Ishikawa (cell line): ENCODE measurements at regions not wholly inside any gene's neighbourhood (a gene's known extent, or its start where the extent isn't known, plus 50 kb on each side); places are given as distances from the start of the nearest gene placed in this dataset.

Experiments
- CEBPB ChIP-seq: IDR thresholded peaks from 2 replicates; pipeline ENCODE4 v1.6.1; 2012
- CREB1 ChIP-seq: IDR thresholded peaks from 2 replicates; pipeline ENCODE4 v1.6.1; 2012; ENCODE audit warnings: low read depth
- EGR1 ChIP-seq: IDR thresholded peaks from 2 replicates; pipeline ENCODE4 v1.6.1; 2012
- EP300 ChIP-seq: IDR thresholded peaks from 2 replicates; pipeline ENCODE4 v1.6.1; 2012; ENCODE audit warnings: borderline replicate concordance
- FOXM1 ChIP-seq: IDR thresholded peaks from 2 replicates; pipeline ENCODE4 v1.6.1; 2012; ENCODE audit warnings: low read depth, borderline replicate concordance
- MAX ChIP-seq: IDR thresholded peaks from 2 replicates; pipeline ENCODE4 v1.6.1; 2012
- NFIC ChIP-seq: IDR thresholded peaks from 2 replicates; pipeline ENCODE4 v1.6.1; 2012
- RAD21 ChIP-seq: IDR thresholded peaks from 2 replicates; pipeline ENCODE4 v1.6.1; 2012; ENCODE audit warnings: low read depth
- REST ChIP-seq: IDR thresholded peaks from 2 replicates; pipeline ENCODE4 v1.6.1; 2012; ENCODE audit warnings: low read depth, mild to moderate bottlenecking
- TAF1 ChIP-seq: IDR thresholded peaks from 2 replicates; pipeline ENCODE4 v1.6.1; 2012; ENCODE audit warnings: low read depth, mild to moderate bottlenecking
- TCF12 ChIP-seq: IDR thresholded peaks from 2 replicates; pipeline ENCODE4 v1.6.1; 2012; ENCODE audit warnings: low read depth
- TEAD4 ChIP-seq: IDR thresholded peaks from 2 replicates; pipeline ENCODE4 v1.6.1; 2012
- USF1 ChIP-seq: IDR thresholded peaks from 2 replicates; pipeline ENCODE4 v1.6.1; 2012
- YY1 ChIP-seq: IDR thresholded peaks from 2 replicates; pipeline ENCODE4 v1.6.1; 2012; ENCODE audit warnings: low read depth
- ZBTB7A ChIP-seq: IDR thresholded peaks from 2 replicates; pipeline ENCODE4 v1.6.1; 2012; ENCODE audit warnings: low read depth

GRCh38 chr2:23065210-23065609 lies 319.8 kb upstream of the KLHL29 start:
- no peak for TF ChIP-seq TAF1
- no peak for TF ChIP-seq CEBPB
- TF ChIP-seq RAD21 = no peak

- no peak for TF ChIP-seq TAF1
- no peak for TF ChIP-seq NFIC
- no peak for TF ChIP-seq USF1
- TF ChIP-seq MAX = no peak
- no peak for TF ChIP-seq CREB1
- TF ChIP-seq TEAD4 = no peak
- no peak for TF ChIP-seq CEBPB
- no peak for TF ChIP-seq TCF12
- no peak for TF ChIP-seq EGR1
- no peak for TF ChIP-seq YY1
- TF ChIP-seq RAD21 = no peak
Observed at GRCh38 chr2:23065936-23066335, 319.0 kb upstream of the KLHL29 start.

GRCh38 chr2:23066686-23067085 lies 318.3 kb upstream of the KLHL29 start:
- TF ChIP-seq REST (no peak), CREB1 (no peak), TCF12 (no peak), EP300 (no peak), MAX (no peak), NFIC (no peak), CEBPB (no peak), TAF1 (no peak), USF1 (no peak), FOXM1 (no peak), EGR1 (no peak), YY1 (no peak), TEAD4 (no peak), ZBTB7A (no peak), RAD21 (no peak)

- no peak for TF ChIP-seq RAD21
- TF ChIP-seq MAX = no peak
- no peak for TF ChIP-seq EGR1
- no peak for TF ChIP-seq TCF12
- TF ChIP-seq USF1 = no peak
- no peak for TF ChIP-seq FOXM1
- no peak for TF ChIP-seq NFIC
- TF ChIP-seq CEBPB = no peak
- TF ChIP-seq REST = no peak
Observed at GRCh38 chr2:23069156-23069555, 315.8 kb upstream of the KLHL29 start.

- no peak for TF ChIP-seq FOXM1
- no peak for TF ChIP-seq REST
- TF ChIP-seq EP300 = no peak
- TF ChIP-seq TAF1 = no peak
- TF ChIP-seq EGR1 = no peak
- no peak for TF ChIP-seq YY1
- no peak for TF ChIP-seq ZBTB7A
- no peak for TF ChIP-seq CREB1
- TF ChIP-seq CEBPB = no peak
Observed at GRCh38 chr2:23069923-23070322, 315.1 kb upstream of the KLHL29 start.
